ENCODE measurements at regions not wholly inside any gene's neighbourhood (a gene's known extent, or its start where the extent isn't known, plus 50 kb on each side); places are given as distances from the start of the nearest gene placed in this dataset.
"Not testable (repeated sequence)": the region's sequence is repeated elsewhere in the genome, so short reads cannot be mapped to it uniquely, and the experiment has no call there.

- not testable (repeated sequence) for DNase-seq (ENCODE audit: low read depth in 4 of 4, low spot score in 3 of 4)
Measured at GRCh38 chrY:12446486-12447265, 254.4 kb upstream of the USP9Y start.

DNA sequence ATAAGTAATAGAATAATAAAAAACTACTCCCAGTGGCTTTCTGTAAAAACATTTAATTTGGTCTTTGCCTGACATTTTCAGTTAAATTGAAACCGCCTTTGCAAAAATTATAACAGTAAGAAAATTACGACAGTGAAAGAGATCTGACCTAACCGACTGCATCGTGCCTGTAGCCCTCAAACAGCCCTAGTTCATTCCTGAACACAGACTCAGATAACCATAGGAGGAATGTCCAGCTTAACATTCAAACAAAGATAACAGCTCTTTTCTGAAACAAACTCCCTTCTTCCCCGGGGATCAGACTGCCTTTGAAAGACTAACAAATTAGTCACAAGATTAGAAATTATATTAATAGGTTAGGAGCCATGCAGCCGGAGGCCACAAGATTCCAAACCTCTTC, 252.5 kb upstream of the USP9Y start:
- not testable (repeated sequence) for DNase-seq (ENCODE audit: low read depth in 4 of 4, low spot score in 3 of 4)

DNA sequence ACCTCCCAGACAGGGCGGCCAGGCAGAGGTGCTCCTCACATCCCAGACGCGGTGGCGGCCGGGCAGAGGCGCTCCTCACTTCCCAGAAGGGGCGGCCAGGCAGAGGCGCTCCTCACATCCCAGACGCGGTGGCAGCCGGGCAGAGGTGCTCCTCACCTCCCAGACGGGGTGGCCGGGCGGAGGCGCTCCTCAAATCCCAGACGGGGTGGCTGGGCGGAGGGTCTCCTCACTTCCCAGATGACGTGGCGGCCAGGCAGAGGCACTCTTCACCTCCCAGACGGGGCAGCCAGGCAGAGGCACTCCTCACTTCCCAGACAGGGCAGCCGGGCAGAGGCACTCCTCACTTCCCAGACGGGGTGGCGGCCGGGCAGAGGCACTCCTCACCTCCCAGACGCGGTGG, 247.7 kb upstream of the USP9Y start:
- DNase-seq (ENCODE audit: low read depth in 4 of 4, low spot score in 3 of 4) = not testable (repeated sequence)

DNA sequence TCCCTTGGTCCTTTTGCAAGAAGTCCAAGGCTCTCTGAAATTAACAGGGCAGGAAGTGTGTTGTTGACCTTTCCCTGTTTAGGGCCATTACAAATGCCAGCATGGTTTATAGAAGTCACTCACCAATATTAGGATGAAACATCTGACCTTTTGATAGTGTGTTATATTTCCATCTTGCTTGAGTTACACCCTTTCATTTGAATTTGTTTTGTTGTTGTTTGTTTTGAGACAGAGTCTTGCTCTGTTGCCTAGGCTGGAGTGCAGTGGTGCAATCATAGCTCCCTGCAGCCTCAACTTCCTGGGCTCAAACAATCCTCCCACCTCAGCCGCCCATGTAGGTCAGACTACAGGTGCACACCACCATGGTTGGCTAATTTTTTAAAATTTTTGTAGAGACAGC, 241.1 kb upstream of the USP9Y start:
- DNase-seq (ENCODE audit: low read depth in 4 of 4, low spot score in 3 of 4) = no peak

DNA sequence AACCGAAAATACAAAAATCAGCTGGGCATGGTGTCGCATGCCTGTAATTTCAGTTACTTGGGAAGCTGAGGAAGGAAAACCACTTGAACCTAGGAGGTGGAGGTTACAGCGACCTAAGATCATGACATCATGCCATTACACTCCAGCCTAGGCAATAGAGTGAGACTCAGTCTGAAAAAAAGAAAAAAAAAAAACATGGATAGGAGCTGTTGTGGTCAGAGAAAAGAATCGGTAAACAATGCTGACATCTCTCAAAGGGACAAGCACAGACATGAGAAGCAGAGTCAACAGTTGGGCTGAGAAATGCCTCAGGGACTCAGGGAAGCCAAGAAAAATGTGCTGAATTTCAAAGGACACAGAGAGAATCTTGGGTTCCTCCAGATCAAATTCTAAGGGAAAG, 236.9 kb upstream of the USP9Y start:
- no peak for DNase-seq (ENCODE audit: low read depth in 4 of 4, low spot score in 3 of 4)

- DNase-seq (ENCODE audit: low read depth in 4 of 4, low spot score in 3 of 4) = no peak
Measured at GRCh38 chrY:12465706-12466105, 235.3 kb upstream of the USP9Y start.

- no peak for DNase-seq (ENCODE audit: low read depth in 4 of 4, low spot score in 3 of 4)
Measured at GRCh38 chrY:12469081-12469480, 231.9 kb upstream of the USP9Y start.

DNA sequence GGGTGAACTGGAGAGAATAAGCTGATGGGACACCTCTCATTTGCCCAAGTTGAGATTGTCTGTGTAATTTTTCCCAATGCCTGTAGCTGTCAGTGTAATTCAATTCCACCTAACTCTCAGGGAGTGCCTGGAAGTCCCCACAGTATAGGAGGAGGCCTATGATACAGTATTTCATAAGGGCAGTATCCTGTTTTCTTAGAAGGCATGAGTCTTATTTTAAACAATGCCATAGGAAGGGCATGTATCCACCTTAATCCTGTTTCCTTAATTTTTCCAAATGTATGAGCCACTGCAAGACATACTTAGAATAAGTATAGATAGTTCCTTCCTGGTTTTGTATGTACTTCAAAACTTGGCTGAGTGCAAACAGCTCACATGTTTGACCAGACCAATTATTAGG, 226.6 kb upstream of the USP9Y start:
- DNase-seq (ENCODE audit: low read depth in 4 of 4, low spot score in 3 of 4) = no peak

DNA sequence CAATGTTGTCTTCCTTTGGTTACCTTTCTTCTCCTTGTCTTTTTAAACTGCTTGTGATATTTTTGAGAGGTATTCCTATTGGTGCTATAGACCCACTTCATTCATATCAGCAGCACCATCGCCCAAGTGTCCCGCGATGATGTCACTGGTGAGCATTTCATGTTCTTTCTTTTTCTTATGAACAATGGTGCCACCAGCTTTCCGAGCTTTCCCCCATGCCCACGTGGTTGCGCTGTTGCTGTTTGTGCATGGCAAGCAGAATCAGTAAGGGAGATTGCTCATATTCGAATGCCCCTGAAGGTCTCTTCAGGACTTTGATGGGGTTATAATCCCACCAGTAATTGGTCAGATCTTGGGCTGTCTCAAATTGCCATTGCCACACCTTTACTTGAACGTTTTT, 221.6 kb upstream of the USP9Y start:
- DNase-seq (ENCODE audit: low read depth in 4 of 4, low spot score in 3 of 4) = no peak

DNA sequence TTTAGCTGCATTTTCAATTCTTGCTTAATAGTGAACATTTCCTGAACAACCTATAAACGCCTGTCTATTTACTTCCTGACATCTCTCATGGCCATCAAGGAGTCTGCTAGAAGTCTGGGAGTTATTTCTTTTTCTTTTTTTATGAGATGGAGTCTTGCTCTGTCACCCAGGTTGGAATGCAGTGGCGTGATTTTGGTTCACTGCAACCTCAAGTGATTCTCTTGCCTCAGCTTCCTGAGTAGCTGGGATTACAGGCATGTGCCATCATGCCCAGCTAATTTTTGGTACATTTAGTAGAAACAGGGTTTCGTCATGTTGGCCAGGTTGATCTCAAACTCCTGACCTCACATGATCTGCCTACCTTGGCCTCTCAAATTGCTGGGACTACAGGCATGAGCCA, 217.6 kb upstream of the USP9Y start:
- no peak for DNase-seq (ENCODE audit: low read depth in 4 of 4, low spot score in 3 of 4)

- no peak for DNase-seq (ENCODE audit: low read depth in 4 of 4, low spot score in 3 of 4)
Measured at GRCh38 chrY:12490558-12491209, 210.3 kb upstream of the USP9Y start.

DNA sequence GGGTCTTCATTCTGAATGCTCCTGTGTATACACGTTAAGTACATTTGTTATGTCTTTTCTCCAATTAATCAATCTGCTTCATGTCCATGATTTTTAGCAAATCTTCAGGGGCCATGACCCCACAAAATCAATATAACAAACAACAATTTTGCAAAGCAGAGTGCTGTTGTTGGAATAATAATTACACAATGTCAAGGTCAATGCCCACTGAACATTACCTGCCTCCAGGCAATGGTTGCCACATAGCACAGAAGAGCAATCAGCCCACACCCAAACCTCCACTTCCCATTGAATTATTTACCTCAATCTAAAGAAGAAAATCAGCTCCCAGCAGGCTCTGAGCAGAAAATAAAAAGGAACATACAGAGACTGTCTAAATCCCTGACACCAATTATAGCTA, 208.8 kb upstream of the USP9Y start:
- DNase-seq (ENCODE audit: low read depth in 4 of 4, low spot score in 3 of 4) = no peak

DNA sequence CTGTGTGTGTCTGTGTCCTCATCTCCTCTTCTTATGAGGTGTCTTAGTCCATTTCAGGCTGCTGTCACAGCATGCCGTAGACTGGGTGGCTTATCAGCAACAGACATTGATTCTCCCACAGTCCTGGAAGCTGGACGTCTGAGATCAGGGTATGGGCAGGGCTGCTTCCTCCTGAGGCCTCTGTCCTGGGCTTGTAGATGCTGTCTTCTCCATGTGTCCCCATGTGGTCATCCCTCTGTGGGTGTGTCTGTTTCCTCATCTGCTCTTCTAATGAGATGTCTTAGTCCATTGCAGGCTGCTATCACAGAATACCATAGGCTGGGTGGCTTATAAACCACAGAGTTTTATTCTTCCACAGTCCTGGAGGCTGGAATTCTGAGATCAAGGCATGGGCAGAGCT, 205.0 kb upstream of the USP9Y start:
- DNase-seq (ENCODE audit: low read depth in 4 of 4, low spot score in 3 of 4) = no peak

GRCh38 chrY:12500096-12500495, 200.9 kb upstream of the USP9Y start:
- DNase-seq (ENCODE audit: low read depth in 4 of 4, low spot score in 3 of 4) = no peak

DNA sequence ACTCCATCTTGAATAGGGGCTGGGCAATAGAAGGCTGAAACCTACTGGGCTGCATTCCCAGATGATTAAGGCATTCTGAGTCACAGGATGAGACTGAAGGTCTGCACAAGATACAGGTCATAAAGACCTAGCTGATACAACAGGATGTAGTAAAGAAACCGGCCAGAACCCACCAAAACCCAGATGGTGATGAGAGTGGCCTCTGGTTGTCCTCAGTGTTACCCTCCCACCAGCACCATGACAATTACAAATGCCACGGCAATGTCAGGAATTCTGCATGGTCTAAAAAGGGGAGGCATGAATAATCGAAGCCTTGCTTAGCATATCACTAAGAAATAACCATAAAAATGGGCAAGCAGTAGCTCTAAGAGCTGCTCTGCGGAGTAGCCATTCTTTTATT, 197.0 kb upstream of the USP9Y start:
- DNase-seq (ENCODE audit: low read depth in 4 of 4, low spot score in 3 of 4) = not testable (repeated sequence)

GRCh38 chrY:12517338-12517737, 183.7 kb upstream of the USP9Y start:
- no peak for DNase-seq (ENCODE audit: low read depth in 4 of 4, low spot score in 3 of 4)

- DNase-seq (ENCODE audit: low read depth in 4 of 4, low spot score in 3 of 4) = no peak
Measured at GRCh38 chrY:12525206-12525605, 175.8 kb upstream of the USP9Y start.

DNA sequence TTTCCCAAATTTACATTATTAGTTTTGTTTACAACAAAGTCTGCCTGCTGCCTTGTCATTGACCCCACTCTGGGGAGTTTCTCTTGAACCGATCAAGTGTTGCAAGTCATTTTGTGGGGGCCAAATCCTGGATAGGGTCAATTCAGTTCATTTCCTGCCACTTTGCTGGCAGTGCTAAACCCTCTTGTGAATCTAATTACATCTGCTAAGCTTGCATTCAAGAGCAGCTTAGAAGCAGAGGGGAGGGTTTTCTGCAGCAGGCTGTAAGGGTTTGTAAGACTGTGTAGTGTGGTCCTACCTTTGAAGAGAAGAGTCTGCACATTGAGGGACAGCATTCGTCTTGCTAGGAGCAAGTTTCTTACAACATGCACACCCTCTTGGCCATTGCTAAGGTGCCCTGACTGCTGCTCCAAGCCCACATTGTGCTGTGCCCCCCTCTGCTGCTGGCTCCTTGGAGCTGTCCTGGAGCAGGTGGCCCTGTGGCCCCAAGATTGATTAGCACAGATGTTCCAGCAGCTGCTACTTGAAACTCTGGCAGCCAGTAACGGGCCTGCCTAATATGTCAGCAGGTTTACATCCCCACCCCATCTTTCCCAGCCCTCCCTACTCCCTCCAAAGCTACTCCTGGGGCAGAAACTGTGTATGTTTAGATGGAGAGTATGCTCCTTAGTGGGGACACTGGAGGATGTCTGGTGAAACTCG, 174.5 kb upstream of the USP9Y start:
- no peak for DNase-seq (ENCODE audit: low read depth in 4 of 4, low spot score in 3 of 4)

GRCh38 chrY:12537226-12537854, 163.7 kb upstream of the USP9Y start:
- DNase-seq (ENCODE audit: low read depth in 4 of 4, low spot score in 3 of 4) = no peak

DNA sequence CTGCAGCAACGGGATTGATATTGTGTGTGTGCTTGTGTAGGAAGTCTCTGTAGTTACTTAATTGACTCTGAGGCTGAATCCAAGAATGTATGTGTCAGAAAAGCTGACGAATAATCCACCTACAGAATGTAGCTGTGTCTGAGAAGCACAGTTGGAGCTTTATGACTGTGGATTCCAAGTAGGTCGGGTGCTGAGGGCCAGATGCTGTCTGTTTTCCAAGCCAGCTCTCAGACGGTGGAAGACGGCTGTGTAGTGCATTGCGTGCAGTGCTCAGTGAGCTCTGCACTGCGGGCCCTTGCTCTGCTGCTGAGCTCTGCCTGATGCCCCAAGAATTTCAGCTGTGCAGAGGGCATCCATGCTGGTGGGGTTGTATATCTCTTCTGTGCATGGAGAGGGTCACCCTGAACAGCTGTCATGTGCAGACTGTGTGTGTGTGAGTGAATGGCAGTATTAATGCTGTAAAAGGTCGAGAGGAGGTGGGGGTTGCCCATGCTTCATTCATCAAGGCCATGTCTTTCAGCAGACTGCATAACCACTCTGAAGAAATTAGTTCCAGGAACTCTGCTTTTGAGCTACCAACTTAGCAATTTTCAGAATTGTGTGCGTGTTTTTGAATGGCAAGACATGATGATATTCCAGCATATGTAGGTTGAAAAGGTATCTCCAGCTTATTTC, 154.1 kb upstream of the USP9Y start:
- DNase-seq (ENCODE audit: low read depth in 4 of 4, low spot score in 3 of 4) = no peak
